HG03196 (cell line): ENCODE measurements at regions not wholly inside any gene's neighbourhood (a gene's known extent, or its start where the extent isn't known, plus 50 kb on each side); places are given as distances from the start of the nearest gene placed in this dataset.

Source experiments
- ATAC-seq: cut with Tn5 transposase; IDR thresholded peaks from one replicate; pipeline ENCODE4 v1.9.1; 2021; ENCODE audit not compliant: unreplicated experiment

DNA sequence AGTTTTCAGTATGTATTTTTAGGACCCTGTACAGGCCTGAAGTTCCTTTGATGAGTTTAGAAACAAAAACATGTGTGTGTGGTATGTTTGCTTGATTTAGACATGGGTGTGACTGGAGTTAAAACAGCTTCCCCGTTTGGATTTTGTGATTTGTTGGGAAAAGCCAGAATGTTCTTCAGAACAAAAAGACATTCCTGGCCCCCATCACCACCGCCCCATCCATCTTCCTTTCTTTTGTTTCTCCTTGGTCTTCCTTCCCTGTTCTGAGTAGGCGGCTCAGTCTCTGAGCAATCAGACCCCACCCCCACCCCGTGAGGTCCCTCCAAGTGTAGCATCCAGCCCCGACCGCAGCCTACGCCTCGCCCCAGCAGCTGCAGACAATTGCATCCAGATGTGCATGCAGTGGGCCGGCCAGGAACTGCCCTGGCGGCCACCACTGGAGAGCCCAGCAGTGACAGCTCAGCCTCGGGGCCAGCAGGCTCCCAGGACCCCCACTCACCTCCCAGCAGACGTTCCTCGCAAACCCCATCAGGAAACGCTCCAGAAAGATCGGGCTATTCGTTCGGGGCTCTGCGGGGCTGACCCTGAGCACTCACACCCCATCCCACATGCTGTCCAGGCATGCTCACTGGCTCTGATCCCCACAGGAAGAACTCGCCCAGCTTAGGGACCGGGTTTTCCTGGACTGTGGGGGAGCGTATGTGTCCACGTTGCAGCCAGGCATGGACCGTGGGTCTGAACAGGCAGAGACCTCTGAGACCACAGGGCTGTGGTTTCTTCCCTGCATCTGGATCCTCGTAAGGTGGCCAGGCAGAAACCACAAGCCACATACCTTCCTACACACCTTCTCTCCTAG is 99.8 kb upstream of the CDH5 start:
- no peak for ATAC-seq

DNA sequence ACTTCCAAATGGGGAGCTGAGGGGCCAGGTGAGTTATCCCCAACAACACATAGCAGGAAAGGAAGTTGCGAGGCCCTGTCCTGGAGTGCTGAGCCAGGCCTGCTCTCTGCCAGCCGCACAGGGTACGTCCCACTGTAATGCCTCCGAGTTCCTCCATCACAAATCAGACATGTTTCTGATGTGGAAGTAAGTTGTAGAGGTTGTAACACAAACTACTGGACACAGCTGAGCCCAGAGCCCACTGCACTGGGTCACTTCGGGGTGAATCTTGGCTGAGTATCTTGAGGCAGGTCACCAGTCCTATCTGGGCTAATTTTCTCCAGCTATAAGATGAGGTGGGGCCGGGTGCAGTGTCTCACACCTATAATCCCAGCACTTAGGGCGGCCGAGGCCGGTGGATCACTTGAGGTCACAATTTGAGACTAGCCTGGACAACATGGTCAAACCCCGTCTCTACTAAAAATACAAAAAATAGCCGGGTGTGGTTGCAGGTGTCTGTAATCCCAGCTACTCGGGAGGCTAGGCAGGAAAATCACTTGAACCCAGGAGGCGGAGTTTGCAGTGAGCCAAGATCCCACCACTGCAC is 100.8 kb upstream of the CDH5 start:
- ATAC-seq, result no peak

DNA sequence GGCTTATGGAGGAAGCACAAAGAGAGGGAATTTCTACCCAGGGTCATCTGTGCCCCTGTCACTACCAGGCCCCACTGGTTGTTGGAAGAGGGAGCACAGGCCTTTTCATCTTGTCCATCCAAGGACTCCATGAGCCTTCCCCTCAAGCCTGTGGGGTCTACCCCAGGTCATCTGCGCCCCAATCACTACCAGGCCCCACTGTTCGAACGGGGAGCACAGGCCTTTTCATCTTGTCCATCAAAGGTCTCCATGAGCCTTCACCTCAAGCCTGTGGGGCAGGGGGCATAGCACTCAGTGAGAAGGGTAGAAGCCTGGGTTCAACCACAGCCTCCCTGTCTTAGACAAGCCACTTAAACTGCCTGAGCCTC is 101.5 kb upstream of the CDH5 start:
- no peak for ATAC-seq

DNA sequence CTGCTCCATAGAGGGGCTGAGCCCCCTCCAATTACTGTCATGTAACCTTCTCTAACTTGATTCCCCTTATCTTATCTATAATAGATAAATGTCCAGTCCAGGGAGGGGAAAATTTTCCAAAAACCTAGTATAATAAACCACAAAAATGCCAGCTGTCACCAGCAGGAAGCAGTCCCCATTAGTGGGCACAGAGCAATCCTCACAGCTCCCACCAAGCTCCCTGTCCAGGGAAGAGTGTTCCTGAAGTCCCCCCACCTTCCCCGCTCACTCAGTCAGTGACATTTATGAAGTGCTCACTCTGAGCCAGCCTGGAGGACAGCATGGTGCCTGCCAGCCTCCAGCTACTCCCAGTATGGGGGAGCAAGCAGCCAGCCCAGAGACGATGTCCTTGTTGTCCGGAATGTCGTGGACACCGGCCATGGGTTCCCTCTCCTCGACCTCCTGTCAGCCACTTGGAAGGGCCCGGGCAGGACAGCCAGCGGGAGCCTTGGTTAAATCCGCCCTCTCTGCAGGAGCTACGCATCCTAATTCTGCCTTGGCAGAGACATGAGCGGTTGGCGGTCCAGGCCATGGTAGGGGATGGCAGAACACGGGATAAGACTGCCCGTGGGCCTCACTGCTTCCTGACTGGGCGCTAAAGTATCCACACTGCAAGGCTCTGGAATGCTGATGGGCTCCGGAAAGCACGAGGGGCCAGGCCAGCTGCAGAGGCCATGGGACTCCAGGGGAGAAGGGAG is 102.0 kb upstream of the CDH5 start:
- no peak for ATAC-seq

DNA sequence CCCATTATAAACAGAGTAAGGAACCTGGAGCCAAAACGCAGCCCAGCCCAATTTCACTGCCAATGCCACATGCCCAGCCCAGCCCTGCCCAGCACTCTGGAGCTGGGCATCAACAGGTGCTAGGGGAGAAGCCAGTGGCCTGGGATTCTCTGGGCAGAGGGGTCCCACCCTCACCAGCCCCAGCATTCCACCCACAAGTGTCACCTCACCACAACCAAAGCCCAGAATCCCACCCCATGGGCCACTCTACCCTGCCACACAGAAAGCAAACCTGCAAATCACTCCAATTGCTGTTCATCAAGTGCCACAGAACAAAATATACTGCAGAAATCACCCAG is 102.5 kb upstream of the CDH5 start:
- no peak for ATAC-seq

DNA sequence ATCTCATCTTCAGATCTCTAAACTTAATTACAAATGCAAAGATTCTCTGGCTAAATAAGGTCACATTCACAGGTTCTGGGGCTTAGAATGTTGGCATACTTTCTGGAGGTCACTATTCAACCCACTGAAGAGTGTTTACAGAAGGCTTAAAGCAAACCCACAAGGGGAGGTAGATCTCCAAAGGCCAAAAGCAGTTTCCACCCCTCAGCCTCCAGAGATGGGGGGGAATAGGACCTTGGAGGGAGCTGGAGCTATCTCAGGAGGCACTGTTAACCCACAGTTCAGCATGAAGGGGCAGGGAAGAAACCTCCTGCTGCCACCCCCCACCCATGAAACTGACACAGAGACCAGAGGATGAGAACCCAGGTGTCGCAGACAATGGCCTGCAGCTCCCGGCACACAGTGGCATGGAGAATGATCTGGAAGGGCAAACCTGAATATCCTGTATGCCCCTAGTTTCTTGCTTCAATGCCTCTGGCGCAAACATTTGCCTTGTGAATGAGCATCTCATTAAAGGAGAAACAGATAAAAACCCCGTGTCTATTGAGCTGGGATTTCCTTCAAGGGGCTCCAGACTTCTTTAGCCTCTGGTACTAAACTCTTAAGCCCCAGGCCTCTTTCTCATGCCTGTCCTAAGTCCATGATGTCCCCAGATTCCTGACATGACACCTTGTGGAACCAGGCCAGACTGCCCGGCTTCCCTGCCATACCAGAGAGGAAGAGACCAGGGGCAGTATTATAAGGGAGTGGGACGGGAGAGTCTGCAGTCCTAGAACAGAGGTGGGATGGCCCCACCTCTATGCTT is 103.1 kb upstream of the CDH5 start:
- no peak for ATAC-seq

DNA sequence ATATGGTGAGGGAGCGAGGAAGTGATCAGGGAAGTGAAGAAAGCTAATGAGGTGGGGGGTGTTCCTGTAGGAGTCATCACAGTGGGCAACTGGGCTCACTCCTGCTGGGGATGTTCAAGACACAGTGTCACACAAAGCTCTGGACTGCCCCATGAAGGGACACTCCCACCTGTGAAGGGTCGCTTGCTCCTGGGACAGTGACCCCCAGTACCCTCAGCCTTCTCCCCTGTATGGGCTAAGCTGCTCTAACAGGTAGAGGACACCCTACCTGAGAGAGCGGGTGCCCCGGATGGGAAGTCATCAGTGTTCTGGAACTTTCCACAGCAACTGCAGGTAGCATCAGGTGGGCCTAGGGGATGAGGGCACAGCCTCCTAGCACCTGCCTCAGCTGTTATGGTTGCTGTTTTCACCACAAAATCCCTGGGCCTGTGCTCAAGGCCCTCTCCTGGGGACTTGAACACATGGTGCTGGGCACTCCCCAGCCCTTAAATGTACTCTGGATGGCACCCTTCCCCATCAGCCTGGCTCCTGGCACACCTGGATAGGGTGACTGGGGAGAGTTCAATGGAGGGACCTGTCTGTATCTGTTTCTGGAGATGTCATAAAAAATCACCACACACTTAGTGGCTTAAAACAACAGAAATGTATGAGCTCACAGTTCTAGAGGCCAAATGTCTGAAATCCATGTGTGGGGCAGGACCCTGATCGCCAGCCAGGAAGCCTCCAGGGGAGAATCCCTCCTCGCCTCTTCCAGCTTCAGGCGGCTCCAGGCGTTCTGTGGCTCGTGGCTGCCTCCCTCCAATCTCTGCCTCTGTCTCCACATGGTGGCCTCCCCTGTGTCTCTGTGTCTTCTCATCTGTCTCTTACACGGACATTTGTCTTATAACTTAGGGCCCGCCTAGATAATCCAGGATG is 104.0 kb upstream of the CDH5 start:
- ATAC-seq, result no peak

DNA sequence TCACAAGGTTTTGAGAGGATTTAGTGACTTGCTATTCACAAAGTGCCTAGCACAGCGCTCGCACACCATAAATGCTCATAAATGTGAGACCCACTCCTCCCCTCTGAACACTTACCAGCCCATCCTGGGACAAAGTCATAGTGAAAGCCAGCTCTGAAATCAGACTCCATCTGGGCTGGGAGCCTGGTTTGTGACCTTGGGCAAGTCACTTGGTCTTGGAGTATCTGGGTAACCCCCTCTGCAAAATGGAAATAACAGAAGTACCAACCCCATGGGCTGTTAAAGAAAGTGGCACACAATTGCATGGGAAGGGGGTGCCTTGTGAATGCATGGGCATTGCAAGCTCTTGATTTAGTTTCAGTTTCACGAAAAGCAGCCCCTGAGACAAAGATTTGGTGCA is 104.7 kb upstream of the CDH5 start:
- no peak for ATAC-seq

DNA sequence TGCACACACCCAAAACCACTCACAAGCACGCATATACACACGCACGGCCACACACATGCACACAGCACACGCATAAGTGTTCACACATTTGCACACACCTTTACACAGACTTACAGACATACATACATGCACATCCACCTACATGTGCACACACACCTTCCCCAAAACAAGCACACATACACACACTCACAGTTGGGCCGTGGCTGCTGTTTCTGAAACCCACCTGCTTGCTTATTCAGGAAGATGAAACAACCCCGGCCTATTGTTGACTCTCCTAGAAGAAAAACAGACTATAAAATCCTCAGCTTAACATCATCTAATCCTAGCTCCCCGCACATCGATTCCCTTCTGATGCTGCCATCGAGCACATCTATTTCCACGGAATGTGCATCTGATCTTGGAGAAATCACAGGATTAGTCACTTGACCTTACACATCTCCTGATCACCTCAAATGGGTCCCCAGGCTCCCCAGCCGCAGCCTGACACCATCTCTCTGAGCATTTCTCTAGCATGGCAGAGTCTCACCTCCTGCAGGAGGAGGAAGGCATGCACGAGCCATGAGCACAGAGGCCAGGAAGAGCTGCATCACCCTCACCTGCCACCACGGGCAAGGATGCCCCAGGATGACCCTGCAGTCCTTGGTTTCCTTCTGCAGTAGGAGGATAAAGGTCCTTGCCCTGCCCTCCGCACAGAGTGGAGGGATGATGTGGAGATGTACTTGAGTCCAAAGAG is 105.8 kb upstream of the CDH5 start:
- no peak for ATAC-seq

DNA sequence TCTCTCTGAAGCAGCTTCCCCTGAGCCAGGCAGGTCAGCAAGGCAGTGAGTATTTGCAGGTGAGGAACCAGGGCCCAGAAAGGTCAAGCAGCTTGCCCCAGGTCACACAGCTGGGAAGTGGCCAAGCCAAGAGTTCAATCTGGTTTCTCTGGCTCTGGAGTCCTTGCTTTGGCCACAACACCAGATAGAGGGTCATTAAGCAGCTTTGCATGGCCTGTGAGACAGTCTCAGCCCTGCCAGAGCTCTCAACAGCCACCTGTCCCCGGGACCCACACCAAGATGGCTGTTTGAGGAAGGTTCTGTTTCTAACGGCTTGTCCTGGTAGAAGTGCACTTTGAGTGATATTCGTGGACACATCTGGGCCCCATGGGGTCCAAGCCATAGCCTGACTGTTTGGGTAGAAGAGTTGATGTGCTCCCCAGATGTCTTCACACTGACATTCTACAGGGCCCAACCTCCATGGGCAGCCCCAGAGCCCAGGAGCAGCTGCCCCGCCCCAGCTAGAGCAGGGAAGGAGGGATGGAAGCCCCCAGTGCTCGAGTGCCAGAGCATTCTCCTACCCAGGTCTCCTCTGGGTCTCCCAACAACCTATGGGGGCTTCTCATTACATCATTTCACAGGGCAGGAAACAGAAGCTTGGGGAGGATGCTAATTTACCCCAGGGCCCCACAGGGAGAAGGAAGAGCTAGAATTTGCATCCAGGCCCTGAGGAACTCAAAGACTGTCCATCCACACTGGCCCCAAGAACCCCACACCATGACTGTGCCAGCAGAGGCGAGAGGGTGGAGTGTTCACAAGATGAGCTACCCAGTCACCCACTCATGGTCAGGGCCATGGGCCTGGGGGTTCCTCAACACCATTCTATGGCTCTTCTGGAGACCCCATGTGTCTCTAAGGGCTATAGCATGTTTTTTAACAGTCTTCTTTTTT is 107.3 kb upstream of the CDH5 start:
- ATAC-seq, result no peak

DNA sequence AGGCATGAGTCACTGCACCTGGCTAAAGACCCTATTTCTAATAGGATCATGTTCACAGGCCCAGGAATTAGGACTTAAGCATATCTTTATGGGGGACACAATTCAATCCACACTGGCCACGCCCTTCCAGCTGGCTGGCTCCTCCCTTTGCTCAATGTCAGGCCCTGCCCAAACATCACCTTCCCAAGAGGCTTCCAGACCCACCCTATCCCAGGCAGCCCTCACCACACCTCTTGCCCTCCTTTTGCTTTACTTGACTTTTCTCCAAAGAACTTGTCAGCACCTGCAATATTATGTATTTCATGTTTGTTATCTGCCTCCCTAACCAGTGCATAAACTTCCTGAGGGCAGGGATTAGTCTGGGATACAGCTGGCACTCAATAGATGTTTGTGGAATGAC is 109.6 kb upstream of the CDH5 start:
- no peak for ATAC-seq

DNA sequence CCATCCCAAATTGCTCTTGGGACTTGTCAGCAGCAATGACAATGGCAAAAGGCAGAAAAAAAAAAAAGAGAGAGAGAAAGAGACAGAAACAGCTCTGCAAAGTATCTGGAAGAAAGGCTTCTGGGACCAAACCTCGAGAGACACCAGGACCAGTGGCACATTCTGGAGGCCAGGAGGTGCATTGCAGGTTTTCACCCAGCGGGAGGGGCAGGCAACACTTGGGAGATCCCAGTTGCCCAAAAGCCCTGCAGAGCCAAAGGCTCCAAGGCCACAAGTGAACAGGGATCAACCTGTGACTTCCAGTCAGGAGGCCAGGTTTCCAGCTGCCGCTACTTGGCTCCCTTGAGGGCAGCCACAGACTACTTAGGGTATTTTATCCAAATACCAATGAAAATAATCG is 110.8 kb upstream of the CDH5 start:
- no peak for ATAC-seq

DNA sequence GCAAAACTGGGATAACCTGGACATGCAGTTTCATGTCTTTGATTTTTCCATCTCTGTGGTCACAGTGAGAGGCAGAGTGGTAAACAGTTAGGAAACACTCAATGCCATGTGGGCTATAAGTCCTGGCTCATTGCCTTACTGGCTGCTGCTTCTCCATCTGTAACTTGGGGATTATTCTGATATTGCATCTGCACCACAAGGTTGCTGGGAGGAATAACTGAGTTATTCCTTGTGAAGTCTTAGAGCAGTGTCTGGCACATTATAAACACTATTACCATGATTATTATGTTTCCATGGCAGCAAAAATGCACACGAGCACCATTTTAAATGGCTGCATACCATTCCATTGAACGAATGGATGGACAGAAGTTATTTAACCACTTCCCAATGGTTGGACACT is 111.7 kb upstream of the CDH5 start:
- ATAC-seq, result no peak

DNA sequence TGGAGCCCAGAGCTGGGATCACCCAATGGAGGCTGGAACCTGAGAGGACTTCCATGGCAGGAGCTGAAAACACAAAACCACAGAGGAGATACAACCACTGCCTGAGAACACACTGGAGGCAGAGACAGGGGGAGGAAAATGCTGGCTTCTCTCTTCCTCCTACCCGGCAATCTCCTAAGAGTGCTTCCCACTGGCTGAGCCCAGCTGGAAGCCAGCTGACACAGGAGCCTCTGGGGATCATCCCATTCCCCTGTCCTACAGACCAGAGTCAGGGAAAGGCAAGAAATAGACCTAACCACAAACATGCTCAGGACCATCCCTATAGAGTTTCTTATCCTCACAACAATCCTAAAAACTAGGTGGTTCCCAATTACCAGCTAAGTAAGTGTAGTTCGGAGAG is 112.4 kb upstream of the CDH5 start:
- no peak for ATAC-seq

DNA sequence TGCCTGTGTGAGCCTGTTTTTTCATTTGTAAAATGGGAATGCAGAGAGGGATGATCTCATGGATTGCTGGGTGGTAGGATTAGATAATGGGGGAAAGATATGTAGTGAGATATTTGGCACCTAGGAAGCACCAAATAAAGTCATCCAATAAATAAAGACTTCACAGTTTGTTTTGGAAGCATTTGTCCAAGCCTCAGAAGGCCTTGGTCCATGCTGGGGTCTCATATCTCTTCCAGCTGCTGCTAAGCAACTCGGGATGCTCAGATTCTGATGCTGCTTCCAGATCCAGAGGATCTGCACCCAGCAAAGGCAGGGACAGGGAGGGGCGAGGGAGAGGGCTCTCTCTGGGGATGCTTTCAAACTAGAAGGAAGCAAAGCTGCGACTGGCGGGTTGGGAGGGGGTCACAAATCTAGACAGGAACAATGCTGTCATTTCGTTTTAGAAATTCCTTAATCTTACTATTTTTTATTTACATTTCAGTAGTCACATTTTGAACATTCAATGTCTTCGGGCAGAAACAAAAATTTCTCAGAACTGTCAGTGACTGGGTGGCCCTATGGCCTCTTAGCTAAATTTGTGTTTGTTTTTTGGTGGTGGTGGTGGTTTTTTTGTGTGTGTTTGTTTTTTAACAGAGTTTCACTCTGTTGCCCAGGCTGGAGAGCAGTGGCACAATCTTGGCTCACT is 114.9 kb upstream of the CDH5 start:
- ATAC-seq, result no peak

DNA sequence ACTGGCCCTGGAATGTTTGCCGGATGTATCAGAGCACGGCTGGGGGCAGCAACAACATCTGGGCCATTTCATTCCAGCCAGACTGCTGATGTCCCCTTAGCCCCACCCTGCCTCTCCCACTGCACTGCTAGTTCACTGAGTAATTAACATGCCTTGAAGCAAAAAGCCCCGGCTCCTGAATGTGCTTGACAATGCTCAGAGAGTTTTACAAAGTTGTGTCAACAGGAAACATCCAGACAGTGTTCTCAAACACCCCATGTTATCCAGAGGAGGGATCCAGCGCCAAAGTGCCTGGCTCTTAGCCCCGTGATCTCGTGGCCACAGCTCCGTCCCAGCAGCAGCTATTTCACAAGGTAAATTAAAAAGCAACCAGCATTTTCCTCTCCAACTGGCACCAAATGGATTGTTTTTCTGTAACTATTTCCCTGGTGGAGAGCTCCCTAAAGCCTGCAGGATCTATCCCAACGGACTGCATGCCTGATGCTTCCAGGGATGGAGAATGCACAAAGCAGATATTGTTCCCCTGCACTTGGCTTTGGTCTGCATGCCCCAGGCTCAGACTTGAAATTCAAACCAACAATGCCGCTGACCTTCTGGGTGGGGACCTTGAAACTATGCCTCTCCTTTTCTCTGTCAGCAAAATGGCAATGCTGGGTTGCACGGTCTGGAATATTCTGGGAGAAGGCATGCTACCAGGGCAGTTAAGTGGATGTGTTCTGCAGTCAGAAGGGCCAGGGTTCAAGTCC is 115.6 kb upstream of the CDH5 start:
- ATAC-seq, result no peak
